Endothelial cell of umbilical vein (primary cell): ENCODE measurements at regions not wholly inside any gene's neighbourhood (a gene's known extent, or its start where the extent isn't known, plus 50 kb on each side); places are given as distances from the start of the nearest gene placed in this dataset.

Experiments used
- BruUV-seq: library from RNA; stranded (reverse); fragments of 400-500 nt; replicated peaks from 2 replicates; lab custom pipeline; 2021; lab: Mats Ljungman, UMichigan
- CTCF ChIA-PET: fragments of 300-600, 350-600 bp; sonication (Branson Sonifier 250); formaldehyde crosslinking; loops from one replicate; lab custom pipeline; 2021; ENCODE audit warnings: antibody characterized with exemption, inconsistent platforms; lab: Charles Lee
- POLR2A ChIA-PET: fragments of 300-600, 350-600 bp; sonication (Branson Sonifier 250); formaldehyde crosslinking; loops from one replicate; lab custom pipeline; 2021; ENCODE audit warnings: antibody characterized with exemption, inconsistent platforms; lab: Charles Lee
- DNase-seq: peaks from one replicate; pipeline ENCODE4 v3.0.0-alpha.2; 2011; ENCODE audit warnings: low read depth, low spot score
- FAIRE-seq: peaks from 2 replicates; lab custom pipeline; 2011; peaks lifted over from hg19 to GRCh38; lab: Jason Lieb, UNC
- H2AFZ ChIP-seq: 2 replicates; pipeline ENCODE4 v1.6.0; 2012; ENCODE audit warnings: low read depth, low read length, control low read depth, inconsistent platforms
- H3K27ac ChIP-seq: 2 replicates; pipeline ENCODE4 v1.5.1; 2011; ENCODE audit warnings: low read depth, mild to moderate bottlenecking, control low read depth, low read length, moderate library complexity; ENCODE audit not compliant: insufficient read depth
- H3K27me3 ChIP-seq, 2 experiments: 2 replicates each; pipeline versions ENCODE4 v1.6.0 to v1.6.1; 2011; ENCODE audit warnings: low read length in 2 of 2, mixed read lengths in 1 of 2; ENCODE audit not compliant: control insufficient read depth in 2 of 2, insufficient read depth in 2 of 2
- H3K36me3 ChIP-seq, 2 experiments: 2 replicates in 1 of 2; 3 replicates in 1 of 2; pipeline ENCODE4 v1.5.1; 2011; ENCODE audit warnings: low read length in 2 of 2, mild to moderate bottlenecking in 1 of 2, moderate library complexity in 1 of 2; ENCODE audit not compliant: control insufficient read depth in 2 of 2, insufficient read depth in 2 of 2; ENCODE audit errors: extremely low read depth in 1 of 2
- H3K4me1 ChIP-seq: 3 replicates; pipeline ENCODE4 v1.5.1; 2011; ENCODE audit warnings: mild to moderate bottlenecking, low read length; ENCODE audit not compliant: control insufficient read depth, insufficient read depth; ENCODE audit errors: extremely low read depth
- H3K4me2 ChIP-seq: 2 replicates; pipeline ENCODE4 v1.6.1; 2011; ENCODE audit warnings: low read length, control low read depth, mixed read lengths; ENCODE audit not compliant: insufficient read depth
- H3K4me3 ChIP-seq, 3 experiments: fragments of 200-600 bp in 1 of 3; sonication (generic), shearing (Covaris generic) in 1 of 3; replicated peaks in 1 of 3; 2 replicates each; pipeline ENCODE4 v1.5.1; 2011 to 2016; ENCODE audit warnings: control low read depth in 3 of 3, low read length in 3 of 3, mild to moderate bottlenecking in 2 of 3, inconsistent platforms in 1 of 3, low read depth in 1 of 3, moderate library complexity in 1 of 3; ENCODE audit not compliant: insufficient read depth in 1 of 3
- H3K79me2 ChIP-seq: 2 replicates; pipeline ENCODE4 v1.6.0; 2012; ENCODE audit warnings: low read length, inconsistent platforms; ENCODE audit not compliant: control insufficient read depth, insufficient read depth
- H3K9ac ChIP-seq: replicated peaks from 2 replicates; pipeline ENCODE3; 2011; ENCODE audit warnings: low read length, control low read depth; ENCODE audit not compliant: insufficient read depth; ENCODE audit errors: extremely low read depth
- H3K9me1 ChIP-seq: replicated peaks from 3 replicates; pipeline ENCODE4 v1.6.0; 2011; ENCODE audit warnings: mild to moderate bottlenecking, low read length; ENCODE audit not compliant: control insufficient read depth, insufficient read depth; ENCODE audit errors: extremely low read depth
- H3K9me3 ChIP-seq: replicated peaks from 2 replicates; pipeline ENCODE4 v1.5.1; 2012; ENCODE audit warnings: low read length, inconsistent platforms; ENCODE audit not compliant: control insufficient read depth, insufficient read depth
- H4K20me1 ChIP-seq: replicated peaks from 2 replicates; pipeline ENCODE3; 2011; ENCODE audit warnings: mild to moderate bottlenecking, low read length; ENCODE audit not compliant: control insufficient read depth, insufficient read depth; ENCODE audit errors: extremely low read depth
- EZH2 ChIP-seq: IDR thresholded peaks from 2 replicates; pipeline ENCODE4 v1.6.1; 2012; ENCODE audit warnings: borderline replicate concordance, low read depth, mild to moderate bottlenecking, moderate library complexity, low read length, inconsistent platforms; ENCODE audit not compliant: severe bottlenecking
- FOS ChIP-seq: IDR thresholded peaks from 2 replicates; pipeline ENCODE4 v1.6.1; 2011; ENCODE audit warnings: mild to moderate bottlenecking, low read length, moderate library complexity, borderline replicate concordance; ENCODE audit not compliant: insufficient read depth
- GATA2 ChIP-seq: IDR thresholded peaks from 2 replicates; pipeline ENCODE4 v1.7.0; 2011; ENCODE audit warnings: low read depth, mild to moderate bottlenecking, moderate library complexity, mixed read lengths, low read length; ENCODE audit not compliant: insufficient read length, insufficient read depth
- JUN ChIP-seq: IDR thresholded peaks from 2 replicates; pipeline ENCODE4 v1.6.1; 2011; ENCODE audit warnings: borderline replicate concordance, low read depth; ENCODE audit not compliant: insufficient read length, insufficient read depth
- MYC ChIP-seq: IDR thresholded peaks from one replicate; pipeline ENCODE4 v1.6.1; 2011; ENCODE audit warnings: mild to moderate bottlenecking, low read depth, low read length
- POLR2A ChIP-seq: IDR thresholded peaks from 2 replicates; pipeline ENCODE4 v1.6.1; 2012; ENCODE audit warnings: low read depth, mild to moderate bottlenecking, control low read depth, low read length
- POLR2AphosphoS5 ChIP-seq: IDR thresholded peaks from 2 replicates; pipeline ENCODE4 v1.6.1; 2012; ENCODE audit warnings: low read depth, mild to moderate bottlenecking, control low read depth, low read length, moderate library complexity; ENCODE audit not compliant: insufficient read depth
- dilution Hi-C: fragments of 300-500 bp; cut with MboI; formaldehyde crosslinking; loops from one replicate; pipeline ENCODE4 v1.15.0; 2019; ENCODE audit warnings: low sequenced_read_pairs; ENCODE audit not compliant: extremely low pct_ligation_motif_present
- intact Hi-C: fragments of 100-400 bp; cut with micrococcal nuclease; formaldehyde crosslinking; loops from one replicate; pipeline ENCODE4 v1.10.0; 2022
- TF ChIP-seq, protein P1 (sequence below), 2 donors: IDR thresholded peaks; 1 replicate in 1 of 2; 2 replicates in 1 of 2; pipeline ENCODE4 v1.5.1; 2011; ENCODE audit warnings: low read length in 2 of 2, mild to moderate bottlenecking in 2 of 2, moderate library complexity in 2 of 2, control low read depth in 1 of 2, inconsistent platforms in 1 of 2, low read depth in 1 of 2; ENCODE audit not compliant: insufficient read depth in 1 of 2; ENCODE audit errors: extremely low read depth in 1 of 2
- TF ChIP-seq, protein P2 (sequence below): IDR thresholded peaks from 2 replicates; pipeline ENCODE4 v1.6.1; 2011; ENCODE audit not compliant: insufficient read depth, insufficient read length

DNA sequence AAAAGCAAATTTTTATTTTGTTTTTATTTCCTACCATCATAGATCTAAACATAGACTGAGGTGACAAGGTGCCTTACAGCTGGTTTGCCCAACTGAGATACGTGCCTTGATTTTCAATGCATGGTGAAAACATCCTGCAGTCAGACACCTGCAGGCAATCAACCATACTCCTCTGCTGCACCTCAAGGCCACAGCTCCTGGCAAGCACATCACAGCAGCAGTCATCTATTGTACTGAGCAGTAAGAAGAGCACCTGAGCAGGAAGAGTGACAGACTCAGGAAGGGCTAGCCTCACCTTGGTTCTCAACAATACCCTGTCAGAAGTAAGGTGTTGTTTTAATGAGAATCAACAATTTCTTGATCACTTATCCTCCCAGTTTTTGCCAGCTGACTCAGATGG is 1206.8 kb upstream of the NRXN1 start:
- Histone ChIP-seq H3K36me3 (no peaks in the 10 kb centered on the region), H3K9me3 (no peaks in the 10 kb centered on the region), H3K9ac (no peak overlapping the region), H3K4me1 (no peaks in the 10 kb centered on the region), H3K79me2 (no peaks in the 10 kb centered on the region), H2AFZ (no peak overlapping the region), H3K4me2 (no peak overlapping the region), H4K20me1 (no peaks in the 10 kb centered on the region), H3K27me3 (no peaks in the 10 kb centered on the region), H3K4me3 (no peak overlapping the region), H3K27ac (no peak overlapping the region), H3K9me1 (no peaks in the 10 kb centered on the region)
- TF ChIP-seq FOS (no peak), POLR2A (no peak), JUN (no peak), GATA2 (no peak), EZH2 (no peak), MYC (no peak), POLR2AphosphoS5 (no peak)
- TF ChIP-seq, protein P1, sequence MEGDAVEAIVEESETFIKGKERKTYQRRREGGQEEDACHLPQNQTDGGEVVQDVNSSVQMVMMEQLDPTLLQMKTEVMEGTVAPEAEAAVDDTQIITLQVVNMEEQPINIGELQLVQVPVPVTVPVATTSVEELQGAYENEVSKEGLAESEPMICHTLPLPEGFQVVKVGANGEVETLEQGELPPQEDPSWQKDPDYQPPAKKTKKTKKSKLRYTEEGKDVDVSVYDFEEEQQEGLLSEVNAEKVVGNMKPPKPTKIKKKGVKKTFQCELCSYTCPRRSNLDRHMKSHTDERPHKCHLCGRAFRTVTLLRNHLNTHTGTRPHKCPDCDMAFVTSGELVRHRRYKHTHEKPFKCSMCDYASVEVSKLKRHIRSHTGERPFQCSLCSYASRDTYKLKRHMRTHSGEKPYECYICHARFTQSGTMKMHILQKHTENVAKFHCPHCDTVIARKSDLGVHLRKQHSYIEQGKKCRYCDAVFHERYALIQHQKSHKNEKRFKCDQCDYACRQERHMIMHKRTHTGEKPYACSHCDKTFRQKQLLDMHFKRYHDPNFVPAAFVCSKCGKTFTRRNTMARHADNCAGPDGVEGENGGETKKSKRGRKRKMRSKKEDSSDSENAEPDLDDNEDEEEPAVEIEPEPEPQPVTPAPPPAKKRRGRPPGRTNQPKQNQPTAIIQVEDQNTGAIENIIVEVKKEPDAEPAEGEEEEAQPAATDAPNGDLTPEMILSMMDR (IDR thresholded peaks at IDR 0.05; ENCODE audit: extremely low read depth in 1 of 2, insufficient read depth in 1 of 2, low read depth in 1 of 2, low read length in 2 of 2), result no peak
- TF ChIP-seq, protein P2, sequence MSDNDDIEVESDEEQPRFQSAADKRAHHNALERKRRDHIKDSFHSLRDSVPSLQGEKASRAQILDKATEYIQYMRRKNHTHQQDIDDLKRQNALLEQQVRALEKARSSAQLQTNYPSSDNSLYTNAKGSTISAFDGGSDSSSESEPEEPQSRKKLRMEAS, result no peak
- dilution Hi-C loops, result no loop called here
- ChIA-PET CTCF (no interaction called here), POLR2A (no interaction called here)
- FAIRE-seq, result no peak
- DNase-seq, result no peak
- no TSS peak for BruUV-seq
- intact Hi-C loops, result no loop called here
